AG09319 (cell line): ENCODE measurements at regions not wholly inside any gene's neighbourhood (a gene's known extent, or its start where the extent isn't known, plus 50 kb on each side); places are given as distances from the start of the nearest gene placed in this dataset.

Experiments used
- DNase-seq: peaks from one replicate; pipeline ENCODE4 v3.0.0-alpha.2; 2010; ENCODE audit warnings: low read depth; ENCODE audit errors: extremely low read depth
- CTCF ChIP-seq: IDR thresholded peaks from 2 replicates; pipeline ENCODE4 v1.5.1; 2011; ENCODE audit warnings: low read depth, mild to moderate bottlenecking, inconsistent platforms, low read length, moderate library complexity

- no peak for DNase-seq
- TF ChIP-seq CTCF, result no peak
These were observed 232.5 kb downstream of the RAB38 start for GRCh38 chr11:87942786-87943185.

GRCh38 chr11:87934182-87934581 lies 241.1 kb downstream of the RAB38 start:
- no peak for DNase-seq
- no peak for TF ChIP-seq CTCF

GRCh38 chr11:87926250-87926970 lies 248.8 kb downstream of the RAB38 start:
- DNase-seq, result no peak
- no peak for TF ChIP-seq CTCF

GRCh38 chr11:87924125-87924524 lies 251.1 kb downstream of the RAB38 start:
- DNase-seq, result no peak
- no peak for TF ChIP-seq CTCF

GRCh38 chr11:87917111-87917510 lies 258.1 kb downstream of the RAB38 start:
- no peak for TF ChIP-seq CTCF
- no peak for DNase-seq

- TF ChIP-seq CTCF, result no peak
- DNase-seq, result no peak
These were observed 266.1 kb downstream of the RAB38 start for GRCh38 chr11:87909178-87909577.

- DNase-seq, result no peak
- no peak for TF ChIP-seq CTCF
These were observed 267.2 kb downstream of the RAB38 start for GRCh38 chr11:87908086-87908485.
